ENCODE measurements at regions not wholly inside any gene's neighbourhood (a gene's known extent, or its start where the extent isn't known, plus 50 kb on each side); places are given as distances from the start of the nearest gene placed in this dataset.
"Not testable (repeated sequence)": the region's sequence is repeated elsewhere in the genome, so short reads cannot be mapped to it uniquely, and the experiment has no call there.

DNA sequence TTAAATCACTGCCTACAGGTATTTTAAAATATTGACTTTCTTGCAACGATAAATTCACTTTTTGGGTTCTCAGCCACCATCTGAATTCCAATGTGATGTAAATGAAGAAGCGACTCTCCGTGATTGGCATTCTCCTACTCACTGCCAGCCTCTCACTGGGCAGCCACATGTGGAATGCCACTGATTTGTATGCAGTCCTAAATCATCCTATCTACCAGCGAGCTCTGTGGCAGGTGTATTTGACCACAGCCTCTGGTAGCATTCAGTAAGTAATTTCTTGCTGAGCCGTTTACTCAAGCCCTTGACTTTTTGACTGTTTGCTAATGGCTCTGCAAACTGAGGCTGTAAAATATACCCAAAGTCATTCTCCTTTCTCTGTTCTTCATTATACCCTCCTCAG is 559.0 kb upstream of the SLC10A2 start:
- DNase-seq (ENCODE audit: low spot score), result no peak

DNA sequence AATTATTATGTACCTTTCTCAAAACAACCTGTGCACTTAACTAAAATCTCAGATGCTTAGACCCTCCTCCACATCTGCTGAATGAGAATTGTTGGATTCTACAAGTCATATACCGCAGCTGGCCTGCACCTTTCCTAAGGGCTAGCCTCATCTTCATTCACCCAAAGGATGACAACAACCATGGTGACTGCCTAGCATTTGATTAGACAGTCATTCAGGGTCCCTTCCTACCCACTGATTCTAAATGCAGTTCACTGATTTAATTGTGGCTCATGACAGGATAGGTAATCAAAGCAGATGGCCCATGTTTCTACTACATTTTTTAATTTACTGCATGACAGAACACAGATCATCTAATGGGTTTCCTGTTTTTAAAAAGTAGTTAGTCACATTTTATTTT is 551.9 kb upstream of the SLC10A2 start:
- no peak for DNase-seq (ENCODE audit: low spot score)

DNA sequence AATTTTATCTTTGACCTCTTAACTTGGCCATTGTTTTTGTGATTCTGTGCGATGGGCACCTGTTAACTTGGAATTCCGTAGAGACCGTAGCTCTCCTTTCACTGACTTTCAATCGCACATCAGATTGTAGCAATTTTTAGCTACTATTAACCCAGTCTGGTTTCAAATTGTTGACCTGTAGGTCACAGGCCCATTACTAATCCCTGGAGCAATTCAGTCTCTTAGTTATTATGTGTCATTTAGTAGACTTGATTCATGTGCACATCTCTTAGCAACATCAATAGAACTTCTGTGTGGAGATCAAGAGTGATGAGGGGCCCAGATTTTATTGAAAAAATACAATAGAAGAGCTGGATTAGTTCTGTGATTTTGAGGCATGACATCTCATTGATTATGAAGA is 549.6 kb upstream of the SLC10A2 start:
- peak; percentile 57 for DNase-seq (ENCODE audit: low spot score)

GRCh38 chr13:103614761-103615160 is 548.5 kb upstream of the SLC10A2 start:
- DNase-seq (ENCODE audit: low spot score), result no peak

GRCh38 chr13:103607995-103608394 is 541.8 kb upstream of the SLC10A2 start:
- no peak for DNase-seq (ENCODE audit: low spot score)

DNA sequence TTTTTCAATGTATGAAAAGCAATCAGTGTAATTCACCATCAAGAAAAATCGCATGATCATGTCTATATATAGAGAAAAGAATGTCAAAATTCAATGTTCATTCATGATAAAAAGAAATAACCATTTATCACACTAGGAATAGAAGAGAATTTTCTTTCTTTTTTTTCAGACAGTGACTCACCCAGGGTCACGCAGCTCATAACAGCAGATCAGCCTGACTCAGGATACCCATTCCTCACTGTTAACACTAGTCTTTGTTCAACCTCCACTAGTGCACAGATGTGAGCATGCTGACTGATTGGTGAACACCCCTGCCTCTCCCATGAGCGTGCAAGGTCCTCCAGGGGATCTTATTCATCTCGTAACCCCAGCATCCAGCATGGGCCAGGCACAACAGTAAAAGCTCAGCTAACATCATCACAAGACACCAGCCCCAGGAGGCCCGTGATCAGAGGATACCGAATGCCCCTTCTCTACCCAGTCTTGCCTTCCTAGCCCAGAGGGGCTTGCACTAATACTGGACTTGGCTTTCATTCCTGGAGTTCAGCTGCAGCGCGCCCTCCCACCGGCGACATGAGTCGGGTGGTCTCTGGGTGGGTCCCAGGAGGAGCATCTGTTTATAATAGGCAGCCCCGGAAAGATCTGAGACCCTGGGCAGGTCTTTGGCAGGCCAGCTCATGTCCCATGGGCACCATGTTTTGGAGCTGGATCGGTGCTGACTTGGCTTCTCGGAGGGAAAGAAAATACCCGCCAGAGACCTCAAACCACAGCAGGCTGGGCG is 539.5 kb upstream of the SLC10A2 start:
- peak; percentile 25 for DNase-seq (ENCODE audit: low spot score)

- DNase-seq (ENCODE audit: low spot score), result not testable (repeated sequence)
Observed at GRCh38 chr13:103599870-103600269, 533.7 kb upstream of the SLC10A2 start.

- no peak for DNase-seq (ENCODE audit: low spot score)
Observed at GRCh38 chr13:103598671-103599070, 532.5 kb upstream of the SLC10A2 start.

DNA sequence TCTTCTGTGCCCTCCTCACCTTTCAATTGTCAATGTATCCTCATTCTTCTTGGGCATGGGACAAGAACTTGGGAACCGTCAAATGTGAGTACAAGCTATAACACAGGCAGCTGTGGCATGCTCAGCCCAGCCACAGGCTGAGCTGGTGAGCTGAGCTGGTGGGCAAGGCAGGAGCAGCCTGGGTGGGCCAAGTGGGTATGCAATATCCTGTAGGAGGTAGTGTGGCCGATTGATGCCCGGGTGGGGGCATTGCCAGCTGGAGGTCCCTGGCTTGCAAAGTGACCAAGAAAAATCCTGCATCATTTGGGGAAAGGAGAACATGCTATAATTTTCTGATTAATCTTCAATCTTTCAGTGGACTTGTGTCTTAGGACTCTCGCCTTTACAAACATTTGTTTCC is 507.2 kb upstream of the SLC10A2 start:
- DNase-seq (ENCODE audit: low spot score), result no peak

GRCh38 chr13:103568314-103568713 is 502.1 kb upstream of the SLC10A2 start:
- DNase-seq (ENCODE audit: low spot score), result no peak

- no peak for DNase-seq (ENCODE audit: low spot score)
Observed at GRCh38 chr13:103557878-103558277, 491.7 kb upstream of the SLC10A2 start.

DNA sequence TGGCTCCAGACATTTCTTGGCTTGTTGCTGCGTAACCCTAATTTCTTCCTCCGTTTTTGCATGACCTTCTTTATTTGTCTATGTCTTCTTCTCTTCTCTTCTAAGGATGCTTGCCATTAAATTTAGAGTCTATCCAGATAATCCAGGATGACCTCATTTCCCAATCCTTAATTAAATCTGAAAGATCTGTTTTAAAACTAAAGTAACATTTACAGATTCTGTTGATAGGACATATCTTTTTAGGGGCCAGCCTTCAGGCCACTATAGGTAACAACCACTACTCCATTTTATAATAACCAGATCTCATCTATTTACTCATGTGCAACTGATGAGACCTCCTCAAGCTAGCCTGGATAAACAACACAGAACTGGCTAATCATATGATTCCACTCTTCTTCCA is 490.5 kb upstream of the SLC10A2 start:
- DNase-seq (ENCODE audit: low spot score), result no peak

DNA sequence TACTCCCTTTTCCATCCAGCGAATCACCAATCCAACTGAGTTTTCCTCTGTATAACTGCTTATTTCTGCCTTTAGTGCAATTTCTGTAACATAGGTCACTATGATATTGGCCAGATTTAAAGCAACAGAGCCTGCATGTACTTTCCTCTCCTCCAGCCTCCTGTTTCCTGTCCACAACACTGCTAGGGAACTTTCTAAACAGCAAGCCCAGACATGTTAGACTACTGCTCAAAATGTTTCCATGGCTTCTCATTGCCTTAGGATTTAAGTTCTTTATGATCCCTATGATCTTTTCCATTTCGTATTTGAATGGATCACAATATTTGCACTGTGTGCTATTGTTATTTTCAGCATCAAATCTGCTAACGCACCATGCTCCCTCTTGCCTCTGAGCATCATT is 481.7 kb upstream of the SLC10A2 start:
- no peak for DNase-seq (ENCODE audit: low spot score)

DNA sequence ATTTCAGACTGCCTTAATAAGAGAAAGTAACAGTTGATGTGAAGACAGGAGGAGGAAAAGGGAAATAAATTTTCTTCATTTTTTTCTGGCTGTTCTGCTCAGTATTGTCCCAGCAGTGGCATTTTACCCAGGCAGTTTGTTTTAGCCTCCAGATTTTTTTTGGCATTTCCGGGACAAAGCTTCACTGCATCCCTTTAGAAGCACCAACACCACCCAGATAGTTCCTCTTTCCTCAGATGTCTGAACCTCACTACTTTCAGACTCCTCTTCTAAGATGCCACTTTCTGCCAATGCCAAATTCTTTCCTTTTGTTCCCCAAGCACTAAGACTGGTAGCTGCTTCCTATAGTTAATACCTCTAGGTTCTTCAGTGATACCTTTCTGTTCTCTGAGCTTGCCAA is 480.1 kb upstream of the SLC10A2 start:
- no peak for DNase-seq (ENCODE audit: low spot score)

- no peak for DNase-seq (ENCODE audit: low spot score)
Observed at GRCh38 chr13:103542648-103543047, 476.4 kb upstream of the SLC10A2 start.

GRCh38 chr13:103540382-103540765 is 474.2 kb upstream of the SLC10A2 start:
- DNase-seq (ENCODE audit: low spot score), result no peak

GRCh38 chr13:103539721-103540381 is 473.6 kb upstream of the SLC10A2 start:
- DNase-seq (ENCODE audit: low spot score), result no peak

DNA sequence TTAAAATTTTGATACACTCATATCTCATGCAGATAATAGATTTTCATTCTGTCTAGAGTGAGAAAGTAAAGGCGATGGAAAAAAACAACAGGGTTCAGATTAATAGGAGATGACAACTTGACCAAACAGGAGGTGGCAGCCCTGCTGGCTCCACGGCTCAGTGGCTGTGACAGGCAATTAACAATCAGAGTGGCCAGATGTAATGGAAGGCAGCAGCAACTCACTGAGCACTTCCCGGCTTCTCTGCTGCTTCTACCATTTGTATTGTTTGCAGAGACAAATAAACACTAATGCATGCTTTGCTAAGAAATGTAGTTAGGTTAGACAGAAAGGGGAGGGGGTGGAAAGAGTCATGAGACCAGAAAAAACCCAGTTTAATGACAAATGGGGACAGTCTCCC is 473.0 kb upstream of the SLC10A2 start:
- DNase-seq (ENCODE audit: low spot score), result no peak

- no peak for DNase-seq (ENCODE audit: low spot score)
Observed at GRCh38 chr13:103537616-103538015, 471.4 kb upstream of the SLC10A2 start.

- no peak for DNase-seq (ENCODE audit: low spot score)
Observed at GRCh38 chr13:103531278-103531677, 465.1 kb upstream of the SLC10A2 start.

- DNase-seq (ENCODE audit: low spot score), result no peak
Observed at GRCh38 chr13:103528437-103528836, 462.2 kb upstream of the SLC10A2 start.

DNA sequence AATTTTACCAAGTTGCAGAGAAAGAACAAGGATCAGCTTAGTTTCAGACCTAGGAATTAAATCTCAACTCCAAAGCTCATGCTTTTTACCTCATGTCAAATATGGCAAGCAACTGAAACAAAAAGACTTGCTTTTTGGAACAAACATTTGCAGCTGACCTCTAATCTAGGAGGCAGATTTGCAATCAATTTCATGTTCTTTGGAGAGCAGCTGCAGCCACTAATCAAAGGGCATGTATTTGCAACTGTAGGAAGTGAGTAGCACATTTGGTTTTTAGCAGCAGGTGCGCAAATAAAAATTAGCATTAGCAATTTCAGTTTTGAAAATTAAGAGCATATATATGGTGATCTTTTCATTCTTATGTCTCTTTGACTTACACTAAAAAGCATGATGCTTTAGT is 459.3 kb upstream of the SLC10A2 start:
- no peak for DNase-seq (ENCODE audit: low spot score)

- no peak for DNase-seq (ENCODE audit: low spot score)
Observed at GRCh38 chr13:103523858-103524257, 457.6 kb upstream of the SLC10A2 start.

DNA sequence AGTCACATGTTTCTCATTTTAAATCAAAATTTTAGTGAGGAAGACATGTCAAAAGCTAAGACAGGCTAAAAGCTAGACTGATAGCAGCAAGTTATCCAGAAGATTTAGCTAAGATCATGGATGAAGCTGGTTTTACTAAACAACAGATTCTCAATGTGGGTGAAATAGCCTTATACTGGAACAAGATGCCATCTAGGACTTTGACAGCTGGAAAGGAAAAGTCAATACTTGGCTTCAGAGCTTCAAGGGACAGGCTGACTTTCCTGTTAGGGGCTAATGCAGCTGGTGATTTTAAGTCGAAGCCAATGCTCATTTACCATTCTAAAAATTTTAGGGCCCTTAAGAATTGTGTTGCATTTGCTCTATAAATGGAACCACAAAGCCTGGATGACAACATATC is 455.3 kb upstream of the SLC10A2 start:
- DNase-seq (ENCODE audit: low spot score), result no peak
